Astrocyte (in vitro differentiated cells and primary cell): ENCODE measurements at regions not wholly inside any gene's neighbourhood (a gene's known extent, or its start where the extent isn't known, plus 50 kb on each side); places are given as distances from the start of the nearest gene placed in this dataset.

ENCODE experiments used
- CTCF ChIP-seq: IDR thresholded peaks from 2 replicates; pipeline ENCODE4 v1.5.1; 2011; ENCODE audit warnings: low read depth, mild to moderate bottlenecking, inconsistent platforms, low read length, moderate library complexity; ENCODE audit not compliant: insufficient read depth
- EZH2 ChIP-seq: IDR thresholded peaks from 2 replicates; pipeline ENCODE4 v1.6.1; 2012; ENCODE audit warnings: mild to moderate bottlenecking, low read length, inconsistent platforms; ENCODE audit not compliant: insufficient read depth

- TF ChIP-seq CTCF (no peak), EZH2 (no peak)
Observed at GRCh38 chrX:63282077-63282476, 69.1 kb downstream of the SPIN4 start.
